IMR-90 (cell line): ENCODE measurements at regions not wholly inside any gene's neighbourhood (a gene's known extent, or its start where the extent isn't known, plus 50 kb on each side); places are given as distances from the start of the nearest gene placed in this dataset.

Experiments
- CEBPB ChIP-seq: IDR thresholded peaks from 2 replicates; pipeline ENCODE4 v1.6.1; 2012; ENCODE audit warnings: low read depth, low read length, improper control_type of control experiment
- MAFK ChIP-seq: IDR thresholded peaks from 2 replicates; pipeline ENCODE4 v1.6.1; 2012; ENCODE audit warnings: low read depth, low read length, improper control_type of control experiment
- MXI1 ChIP-seq: IDR thresholded peaks from 2 replicates; pipeline ENCODE4 v1.6.1; 2012; ENCODE audit warnings: low read depth, mild to moderate bottlenecking, low read length, moderate library complexity, borderline replicate concordance
- POLR2A ChIP-seq: IDR thresholded peaks from 2 replicates; pipeline ENCODE4 v1.6.1; 2012; ENCODE audit warnings: mild to moderate bottlenecking, low read depth, low read length
- RAD21 ChIP-seq: IDR thresholded peaks from 2 replicates; pipeline ENCODE4 v1.6.1; 2012; ENCODE audit warnings: low read length, improper control_type of control experiment
- TF ChIP-seq, protein P1 (sequence below): conservative IDR thresholded peaks from 2 replicates; pipeline ENCODE4 v1.5.1; 2012; ENCODE audit warnings: mild to moderate bottlenecking, low read depth, low read length, improper control_type of control experiment

DNA sequence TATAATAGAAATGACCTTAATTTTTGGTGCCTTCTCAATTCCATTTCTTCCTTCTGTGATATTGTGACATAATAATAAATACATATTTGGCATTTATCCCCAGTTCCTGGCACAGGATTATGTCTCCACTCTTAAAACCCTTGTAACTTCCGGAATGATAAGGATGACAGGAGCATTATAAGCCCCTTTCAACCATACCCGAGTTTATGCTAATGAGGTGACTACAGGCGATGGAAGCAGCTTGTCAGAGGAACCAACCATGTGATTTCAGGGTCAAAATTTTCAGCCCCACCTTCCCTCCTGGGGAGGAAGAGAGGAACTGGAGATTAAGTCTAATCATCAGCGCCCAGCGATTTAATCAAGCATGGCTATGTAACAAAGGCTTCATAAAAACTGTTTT, 528.5 kb upstream of the CRIM1 start:
- TF ChIP-seq, protein P1, sequence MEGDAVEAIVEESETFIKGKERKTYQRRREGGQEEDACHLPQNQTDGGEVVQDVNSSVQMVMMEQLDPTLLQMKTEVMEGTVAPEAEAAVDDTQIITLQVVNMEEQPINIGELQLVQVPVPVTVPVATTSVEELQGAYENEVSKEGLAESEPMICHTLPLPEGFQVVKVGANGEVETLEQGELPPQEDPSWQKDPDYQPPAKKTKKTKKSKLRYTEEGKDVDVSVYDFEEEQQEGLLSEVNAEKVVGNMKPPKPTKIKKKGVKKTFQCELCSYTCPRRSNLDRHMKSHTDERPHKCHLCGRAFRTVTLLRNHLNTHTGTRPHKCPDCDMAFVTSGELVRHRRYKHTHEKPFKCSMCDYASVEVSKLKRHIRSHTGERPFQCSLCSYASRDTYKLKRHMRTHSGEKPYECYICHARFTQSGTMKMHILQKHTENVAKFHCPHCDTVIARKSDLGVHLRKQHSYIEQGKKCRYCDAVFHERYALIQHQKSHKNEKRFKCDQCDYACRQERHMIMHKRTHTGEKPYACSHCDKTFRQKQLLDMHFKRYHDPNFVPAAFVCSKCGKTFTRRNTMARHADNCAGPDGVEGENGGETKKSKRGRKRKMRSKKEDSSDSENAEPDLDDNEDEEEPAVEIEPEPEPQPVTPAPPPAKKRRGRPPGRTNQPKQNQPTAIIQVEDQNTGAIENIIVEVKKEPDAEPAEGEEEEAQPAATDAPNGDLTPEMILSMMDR: no peak
- TF ChIP-seq POLR2A: no peak
- TF ChIP-seq RAD21: no peak
- no peak for TF ChIP-seq MXI1
- no peak for TF ChIP-seq MAFK
- TF ChIP-seq CEBPB: no peak
